GM19395 (cell line): ENCODE measurements at regions not wholly inside any gene's neighbourhood (a gene's known extent, or its start where the extent isn't known, plus 50 kb on each side); places are given as distances from the start of the nearest gene placed in this dataset.

ENCODE experiments used
- ATAC-seq: cut with Tn5 transposase; IDR thresholded peaks from one replicate; pipeline ENCODE4 v1.9.1; 2021; ENCODE audit warnings: mild to moderate bottlenecking, moderate library complexity; ENCODE audit not compliant: unreplicated experiment

DNA sequence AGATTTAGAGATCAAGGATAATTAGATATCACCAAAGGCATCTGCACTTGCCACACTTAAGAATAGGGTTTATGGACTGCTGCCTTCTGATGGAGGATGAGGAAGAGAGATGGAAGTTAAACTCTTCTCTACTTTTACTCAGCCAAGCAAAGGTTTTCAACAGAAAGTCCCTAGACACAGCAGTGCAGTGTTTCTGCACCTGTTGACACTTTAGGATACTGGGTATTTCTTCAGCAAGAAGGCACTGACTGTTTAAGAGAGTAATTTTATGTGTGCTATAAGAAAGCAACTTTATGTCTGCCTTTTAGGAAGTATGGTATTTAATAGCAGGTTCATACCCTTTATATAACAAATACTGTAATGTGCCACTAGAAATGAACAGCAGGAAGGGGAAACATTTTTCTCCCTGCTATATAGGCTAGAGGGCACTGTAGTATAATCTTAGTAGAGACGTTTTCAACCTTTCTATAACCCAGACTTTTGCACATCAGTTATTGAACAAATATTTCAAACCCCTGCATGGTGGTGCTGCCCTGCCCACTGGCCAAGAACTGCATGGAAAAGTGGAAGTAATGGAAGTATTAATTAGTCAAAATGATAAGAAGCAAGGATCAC lies 225.0 kb upstream of the GRIP1 start:
- no peak for ATAC-seq

DNA sequence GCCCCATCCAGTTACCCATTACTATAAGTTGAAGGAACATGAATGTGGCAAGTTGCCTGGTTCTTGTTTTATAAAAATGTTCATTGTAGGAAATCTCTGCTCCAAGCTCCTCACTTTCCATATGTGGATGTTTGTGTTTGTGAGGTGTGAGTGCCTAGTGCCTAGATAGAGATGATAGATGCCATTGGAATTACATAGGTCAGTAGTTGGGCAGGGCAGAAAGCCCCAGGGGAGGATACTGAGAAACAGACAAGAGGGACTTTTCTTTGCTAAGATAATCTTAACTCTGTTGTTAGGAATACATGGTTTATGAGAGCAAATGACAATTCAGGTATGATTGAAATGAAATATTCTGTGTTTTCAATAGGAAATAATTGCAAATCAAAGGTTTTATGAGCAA lies 226.3 kb upstream of the GRIP1 start:
- ATAC-seq = no peak

DNA sequence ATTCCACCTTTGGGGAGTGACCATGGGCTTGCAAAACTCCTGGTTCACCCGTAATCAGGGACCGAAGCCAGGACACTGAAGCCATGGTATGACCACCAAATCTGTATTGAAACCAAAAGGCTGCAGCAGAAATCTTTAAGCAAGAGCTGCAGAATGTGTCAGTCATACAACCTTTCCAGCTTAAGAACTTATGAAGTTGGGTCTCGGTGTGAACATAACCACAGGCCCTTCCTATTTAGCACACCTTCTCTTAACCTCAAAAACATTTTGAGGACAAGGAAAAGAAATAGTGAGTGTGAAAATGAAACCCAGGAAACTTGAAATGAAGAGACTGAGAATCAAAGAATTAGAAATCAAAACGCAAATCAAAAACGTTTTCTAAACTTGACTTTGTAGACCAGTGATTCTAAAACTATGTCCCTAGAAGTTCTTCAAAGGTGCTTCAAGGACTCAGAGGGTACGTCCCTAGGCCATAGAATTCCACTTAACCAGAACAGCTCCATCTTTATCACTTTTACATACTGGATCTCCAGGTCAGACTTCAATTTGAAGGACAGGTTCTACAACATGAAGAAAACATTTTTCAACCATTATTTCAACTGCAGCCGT lies 231.6 kb upstream of the GRIP1 start:
- ATAC-seq = no peak

DNA sequence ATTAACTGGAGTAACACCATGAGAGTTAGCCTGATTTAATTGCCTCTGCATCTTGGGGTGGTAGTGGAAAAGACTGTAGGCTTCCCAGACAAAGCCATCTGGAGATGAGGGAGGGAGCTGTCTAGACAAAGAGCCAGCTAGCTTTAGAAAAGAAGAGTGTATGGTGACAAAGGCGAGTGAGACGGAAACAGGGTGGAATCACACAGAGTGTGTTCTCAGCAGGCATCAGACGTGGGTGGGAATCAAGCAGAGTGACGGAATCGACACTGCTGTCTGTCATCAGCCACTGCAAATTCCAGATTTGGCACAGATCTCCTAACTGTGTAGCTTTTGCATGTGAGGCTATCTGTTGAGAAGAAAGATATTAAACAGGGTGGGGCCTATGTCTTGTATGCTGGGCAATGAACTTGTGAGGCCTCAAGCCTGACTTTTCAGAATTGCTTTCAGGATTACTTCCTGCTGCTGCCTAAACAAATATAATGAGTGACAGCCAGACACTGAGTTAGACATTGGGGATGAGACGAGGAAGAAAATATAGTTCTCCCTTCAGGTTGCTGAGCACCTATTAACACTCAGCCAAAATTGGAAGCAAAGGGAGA lies 236.5 kb upstream of the GRIP1 start:
- no peak for ATAC-seq

DNA sequence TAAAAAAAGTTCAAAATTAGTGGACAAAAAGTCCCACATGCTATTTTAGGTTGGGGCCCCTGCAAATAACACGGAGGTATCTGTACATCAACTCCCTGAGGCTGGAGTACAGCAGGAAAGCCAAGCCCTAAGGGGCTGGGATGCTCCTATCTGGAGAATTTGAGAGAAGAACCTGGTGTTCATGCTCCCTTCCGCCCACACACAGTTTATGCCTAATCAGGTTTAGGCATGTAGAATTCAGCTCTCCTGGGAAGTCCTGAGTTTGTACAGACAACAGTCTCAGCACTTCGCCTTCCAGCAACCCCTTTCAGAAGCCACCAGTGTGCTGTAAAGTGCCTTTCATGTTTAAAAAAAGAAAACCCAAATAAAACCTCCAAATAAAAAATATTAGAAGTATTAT lies 237.3 kb upstream of the GRIP1 start:
- ATAC-seq = no peak

DNA sequence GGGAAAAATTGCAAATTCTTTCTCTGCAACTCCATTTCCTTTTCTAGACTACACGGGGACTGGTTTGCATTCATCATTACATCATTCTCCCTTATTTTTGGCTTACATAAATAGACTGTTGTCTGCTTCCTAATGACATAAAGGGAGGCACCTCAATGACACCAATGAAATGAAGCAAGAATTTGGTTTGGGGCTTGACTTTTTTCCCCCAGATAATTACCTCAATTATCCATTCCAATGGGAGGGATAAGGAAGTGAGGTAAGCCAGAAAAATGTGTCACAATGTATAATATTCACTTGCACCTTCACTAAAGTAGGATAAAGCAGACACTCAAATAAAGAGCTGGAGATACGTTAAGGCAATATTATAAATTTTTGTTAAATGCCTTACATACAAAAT lies 240.6 kb upstream of the GRIP1 start:
- no peak for ATAC-seq

DNA sequence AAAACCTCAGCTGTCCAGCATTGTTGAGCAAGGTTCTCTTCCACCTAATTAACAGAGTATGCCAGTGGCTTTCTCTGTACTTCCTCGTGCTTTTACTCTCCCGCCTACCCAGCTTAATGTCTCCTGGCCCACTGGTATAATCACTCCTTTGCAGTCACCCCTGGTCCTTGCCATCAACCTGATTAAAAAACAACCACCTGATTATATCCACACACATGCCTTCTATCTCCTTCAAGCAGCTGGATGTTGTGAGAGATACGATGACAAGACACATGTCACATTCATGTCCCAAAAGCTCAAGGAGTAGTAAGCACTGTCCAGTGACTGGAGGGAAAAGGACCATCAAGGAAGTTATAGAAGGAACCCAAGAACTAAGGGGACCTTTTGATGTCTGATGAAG lies 241.3 kb upstream of the GRIP1 start:
- ATAC-seq = no peak

DNA sequence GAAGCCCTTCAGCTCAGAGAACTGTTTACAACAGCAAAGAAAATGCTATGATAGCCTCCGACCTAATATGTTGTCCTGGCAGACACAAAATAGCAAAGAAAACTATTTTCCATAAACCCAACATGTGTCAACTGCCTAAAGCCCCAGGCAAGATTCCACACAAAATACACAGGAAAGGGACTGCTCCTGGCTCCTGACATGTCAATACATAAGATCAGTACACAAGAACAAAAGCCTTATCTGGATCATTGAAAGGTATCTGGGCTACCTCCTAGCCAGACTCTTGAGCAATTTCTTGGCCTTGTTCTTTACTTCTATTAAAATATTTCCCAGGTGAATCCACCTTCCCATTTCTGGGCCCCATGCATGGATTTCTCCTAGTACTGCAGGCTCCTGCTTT lies 242.3 kb upstream of the GRIP1 start:
- no peak for ATAC-seq

DNA sequence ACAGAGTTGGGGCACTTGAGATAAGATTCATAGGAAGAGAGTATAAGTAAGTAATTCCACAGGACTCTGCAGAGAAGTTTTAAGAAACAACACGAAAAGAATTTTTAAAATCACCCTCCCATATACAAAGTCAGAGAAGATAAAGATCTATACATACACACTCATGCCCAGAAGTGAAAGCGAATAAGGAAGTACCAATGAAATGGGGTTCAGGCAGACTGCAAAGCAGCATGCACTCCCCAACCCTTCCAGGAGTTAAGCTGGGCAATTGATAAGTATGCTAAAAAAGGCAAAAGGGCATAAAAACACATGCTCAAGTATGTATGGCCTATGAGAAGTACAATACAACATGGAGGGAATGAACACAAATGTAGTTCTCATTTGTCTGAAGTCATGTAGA lies 246.2 kb upstream of the GRIP1 start:
- no peak for ATAC-seq

DNA sequence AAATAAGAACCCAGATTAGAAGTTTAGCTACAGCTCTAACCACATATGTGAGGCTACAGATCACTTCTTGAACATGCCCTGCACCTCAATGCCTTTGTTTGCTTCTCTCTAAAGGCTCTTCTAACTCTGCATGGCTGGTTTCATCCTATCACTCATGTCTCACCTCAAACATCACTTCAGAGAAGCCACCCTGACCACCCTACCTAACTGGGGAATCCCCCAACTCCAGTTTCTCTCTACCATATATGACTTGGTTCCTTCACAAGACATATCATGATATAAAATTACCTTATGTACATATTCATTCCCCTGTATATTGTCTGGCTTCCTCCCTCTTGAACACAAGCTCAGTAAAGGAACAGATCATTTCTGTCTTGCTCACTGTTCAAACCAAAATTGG lies 250.2 kb upstream of the GRIP1 start:
- ATAC-seq = no peak

DNA sequence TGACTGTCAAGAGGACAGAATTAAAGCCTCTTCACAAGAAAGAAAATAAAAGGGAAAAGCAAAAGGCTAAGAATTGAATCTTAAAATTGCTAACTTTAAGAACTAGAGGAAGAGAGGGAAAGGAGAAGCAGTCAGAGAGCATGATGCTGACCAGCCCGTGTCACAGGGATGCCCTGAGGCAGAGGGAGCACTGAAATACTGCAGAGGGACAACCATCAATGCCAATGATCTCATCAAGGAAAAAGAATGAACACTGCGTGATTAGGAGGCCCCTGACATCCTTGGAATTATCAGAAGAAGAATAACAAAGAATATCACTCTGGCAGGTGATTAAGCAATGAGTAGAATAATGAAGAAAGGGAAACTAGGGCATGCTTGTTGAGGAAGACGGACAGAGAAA lies 252.2 kb upstream of the GRIP1 start:
- no peak for ATAC-seq

DNA sequence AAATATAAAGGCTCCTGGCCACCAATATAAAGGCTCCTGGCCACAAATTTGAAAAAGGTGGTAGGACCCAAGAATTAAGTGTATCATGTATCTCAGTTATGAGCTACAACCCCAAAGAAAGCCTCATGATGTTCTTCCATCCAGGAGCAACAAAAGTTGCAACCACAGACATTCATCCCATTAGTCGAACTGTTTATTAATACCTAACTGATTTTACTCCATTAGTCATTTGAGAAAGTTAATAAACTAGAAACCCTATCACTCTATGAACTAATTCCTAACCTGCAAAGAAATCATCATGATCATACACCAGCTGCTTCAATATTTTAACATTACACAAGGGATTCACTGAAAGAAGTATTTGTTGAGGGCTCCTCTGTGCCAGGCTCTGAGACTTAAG lies 253.2 kb upstream of the GRIP1 start:
- ATAC-seq = no peak

DNA sequence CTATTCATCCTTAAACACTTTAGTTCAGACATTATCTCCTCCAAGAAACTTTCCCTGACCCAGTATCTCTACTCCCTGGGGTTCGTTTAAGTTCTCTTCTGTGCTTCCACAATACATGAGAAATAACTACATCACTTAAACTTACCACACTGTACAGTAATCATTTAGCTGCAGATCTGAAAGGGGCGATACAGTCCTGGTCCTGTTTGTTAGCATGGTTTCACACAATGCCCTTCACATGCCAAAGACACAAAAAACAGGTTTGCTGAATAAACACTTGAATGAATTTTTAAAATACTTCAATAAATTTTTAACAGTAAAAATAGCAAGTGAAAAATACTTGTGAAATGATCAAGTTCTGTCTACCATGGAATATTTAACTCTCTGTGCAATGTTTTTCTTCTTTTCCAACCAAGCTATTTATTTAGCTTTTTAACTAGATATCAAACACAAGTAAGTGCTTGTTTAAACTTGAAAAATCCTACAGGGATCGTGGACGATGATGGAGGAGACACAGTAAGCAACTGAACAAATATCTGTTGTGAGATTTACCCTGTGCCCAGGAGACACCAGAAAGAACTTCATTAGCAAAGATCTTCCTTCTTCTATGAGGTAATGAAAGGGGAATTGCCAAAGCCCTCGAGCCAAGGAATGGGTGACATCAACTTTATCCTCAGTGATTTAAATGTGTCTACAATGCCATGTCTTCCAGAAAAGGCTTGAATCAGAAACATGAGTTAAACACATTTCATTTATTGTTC lies 255.6 kb upstream of the GRIP1 start:
- no peak for ATAC-seq

DNA sequence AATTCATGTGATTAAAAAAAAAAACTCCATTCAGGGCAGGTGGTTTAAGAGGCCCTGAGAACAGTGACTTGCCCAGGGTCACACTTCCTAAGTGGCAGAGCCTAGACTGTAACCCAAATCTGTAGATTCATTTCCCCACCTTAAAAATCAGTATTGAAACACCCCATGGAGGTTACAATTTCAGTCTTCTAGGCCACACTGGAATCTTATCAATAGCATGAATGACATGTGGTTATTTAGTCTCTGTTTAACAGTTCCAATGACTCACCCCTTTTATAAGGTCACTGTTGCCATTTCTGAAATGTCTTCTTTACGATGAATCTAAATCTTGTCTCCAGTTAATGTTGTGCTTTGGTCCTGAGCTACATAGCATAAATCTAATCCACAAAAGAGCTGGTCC lies 262.3 kb upstream of the GRIP1 start:
- no peak for ATAC-seq

DNA sequence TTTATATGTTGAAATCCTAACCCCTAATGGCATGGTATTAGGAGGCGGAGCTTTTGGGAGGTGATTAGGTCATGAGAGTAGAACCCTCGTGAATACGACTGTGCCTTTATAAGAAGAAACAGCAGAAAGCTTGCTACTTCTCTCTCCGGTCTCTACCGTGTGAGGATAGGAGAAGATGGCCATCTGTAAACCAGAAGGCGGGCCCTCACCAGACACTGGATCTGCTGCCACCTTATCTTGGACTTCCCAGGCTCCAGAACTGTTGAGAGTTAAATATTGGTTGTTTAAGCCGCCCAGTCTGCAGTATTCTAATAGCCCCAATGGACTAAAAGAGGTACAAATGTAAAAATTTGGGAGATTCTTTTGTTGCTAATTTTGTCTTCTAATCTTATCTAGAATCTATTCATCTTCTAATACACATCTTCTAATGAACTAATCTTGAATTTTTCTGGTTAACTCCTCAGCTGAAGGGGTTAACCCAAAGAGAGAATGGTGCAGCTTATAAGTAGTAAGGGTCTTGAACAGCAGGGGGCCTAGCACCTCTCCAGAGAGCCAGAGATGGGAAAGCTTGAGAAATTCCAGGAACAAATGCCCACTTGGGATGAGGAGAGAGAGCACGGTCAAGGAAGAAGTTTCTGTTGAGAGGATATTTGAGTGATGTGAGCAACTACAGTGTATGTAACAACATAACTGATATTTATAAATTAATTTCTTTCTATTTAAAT lies 264.0 kb upstream of the GRIP1 start:
- no peak for ATAC-seq

DNA sequence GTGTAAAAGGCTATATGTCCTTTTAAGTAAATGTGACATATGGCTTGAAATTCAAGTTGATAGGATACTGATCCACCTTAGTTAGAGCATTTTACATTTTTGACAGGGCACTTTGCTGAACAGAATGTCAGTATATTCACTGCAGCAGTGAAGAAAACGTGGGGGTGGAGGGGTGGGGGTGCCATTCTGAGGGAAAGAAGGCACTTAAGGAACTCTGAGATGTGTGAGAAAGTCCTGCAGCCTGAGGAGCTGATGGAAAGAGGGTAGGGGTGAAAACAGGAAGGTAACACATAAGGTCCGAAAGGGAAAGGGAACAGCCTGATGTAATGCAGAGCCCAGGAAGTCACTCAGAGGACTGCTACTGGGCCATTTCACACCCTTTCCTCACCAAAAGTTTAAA lies 265.5 kb upstream of the GRIP1 start:
- ATAC-seq = no peak

DNA sequence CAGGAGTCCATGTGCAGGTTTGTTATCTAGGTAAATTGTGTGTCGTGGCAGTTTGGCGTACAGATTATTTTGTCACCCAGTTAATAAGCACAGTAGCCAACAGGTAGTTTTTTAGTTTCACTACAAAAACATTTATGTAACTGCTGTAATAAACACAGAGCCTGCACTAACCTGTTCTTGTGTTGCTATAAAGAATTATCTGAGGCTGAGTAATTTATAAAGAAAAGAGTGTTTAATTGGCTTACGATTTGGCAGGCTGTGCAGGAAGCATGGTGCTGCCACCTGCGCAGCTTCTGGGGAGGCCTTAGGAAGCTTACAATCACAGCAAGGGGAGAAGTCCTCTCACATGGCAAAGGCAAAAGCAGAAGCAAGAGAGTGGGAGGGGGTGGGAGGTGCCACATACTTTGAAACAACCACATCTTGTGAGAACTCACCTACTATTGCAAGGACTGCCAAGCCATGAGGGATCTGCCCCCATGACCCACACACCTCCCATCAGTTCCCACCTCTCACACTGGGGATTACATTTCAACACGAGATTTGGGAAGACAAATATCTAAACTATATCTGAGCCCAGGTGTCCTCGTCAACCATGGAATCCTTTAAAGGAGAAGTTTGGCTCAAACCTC lies 266.4 kb upstream of the GRIP1 start:
- ATAC-seq = no peak

DNA sequence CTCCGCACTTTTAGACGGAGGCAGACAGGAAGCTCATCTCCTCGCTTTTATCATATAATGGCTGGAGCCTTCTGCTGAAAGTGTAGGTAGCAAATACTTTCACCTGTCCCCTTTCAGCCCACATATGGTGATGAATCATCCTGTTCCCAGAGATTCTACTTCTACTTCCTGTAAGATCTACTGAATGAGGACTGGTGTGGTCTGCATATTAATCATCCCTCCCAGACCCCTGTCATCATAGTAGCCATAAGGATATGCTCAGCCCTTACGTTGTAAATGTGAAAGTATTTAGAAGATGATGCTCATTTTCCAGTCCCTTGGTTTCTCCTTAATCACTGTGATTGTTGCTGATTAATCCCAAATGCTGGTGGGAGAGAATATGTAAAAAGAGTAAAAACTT lies 268.2 kb upstream of the GRIP1 start:
- no peak for ATAC-seq

DNA sequence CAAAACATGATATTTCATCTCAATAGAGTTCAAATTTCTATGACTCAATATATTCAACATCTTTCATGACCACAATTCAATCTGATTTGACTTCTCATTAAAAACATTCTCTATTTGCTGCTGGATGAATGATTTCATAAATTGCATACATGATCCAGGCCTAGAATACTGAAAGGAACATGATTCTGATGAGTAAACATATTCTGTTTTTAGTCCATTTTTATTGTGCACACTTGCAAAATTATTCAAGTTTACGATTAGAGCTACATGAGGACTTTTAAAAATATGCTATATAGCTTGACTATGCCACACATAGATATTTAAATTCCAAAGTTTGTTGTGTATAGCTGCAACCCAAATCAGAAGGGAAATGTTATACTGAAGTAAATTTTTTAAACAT lies 273.8 kb upstream of the GRIP1 start:
- no peak for ATAC-seq

DNA sequence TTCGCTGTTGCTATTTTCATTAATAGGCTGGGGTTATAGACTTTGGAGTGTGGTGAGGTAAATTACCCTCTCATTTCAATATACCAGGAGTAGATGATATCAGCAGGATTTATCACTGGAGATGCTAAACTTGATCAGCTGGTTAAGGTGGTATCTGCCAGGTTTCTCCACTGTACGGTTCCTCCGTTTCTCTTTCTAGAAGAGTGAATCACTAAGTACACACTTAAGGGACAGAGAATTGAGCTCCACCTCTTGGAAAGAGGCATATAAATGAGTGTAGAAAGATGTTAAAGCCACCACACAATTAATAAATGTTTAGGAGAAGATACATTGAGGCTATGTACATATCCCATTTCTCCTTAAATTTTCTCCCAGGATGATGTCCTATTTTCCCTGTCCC lies 277.4 kb upstream of the GRIP1 start:
- no peak for ATAC-seq

DNA sequence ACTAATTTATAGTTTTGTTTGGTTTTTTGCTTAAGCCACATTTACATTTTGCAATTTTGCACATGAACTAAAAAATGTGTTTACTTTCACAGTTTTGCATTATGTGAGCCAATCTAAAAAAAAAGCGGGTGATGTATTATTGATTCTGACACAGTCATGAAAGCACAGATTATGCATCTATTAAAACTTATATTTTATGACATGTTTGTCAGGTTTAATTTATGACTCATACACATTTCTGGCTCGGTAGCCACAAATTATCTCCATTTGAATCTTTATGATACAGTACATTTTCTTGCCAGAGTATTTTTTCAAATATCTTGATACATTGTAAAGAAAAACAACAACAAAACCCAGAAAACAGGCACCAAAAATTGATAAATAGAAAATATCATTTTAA lies 280.4 kb upstream of the GRIP1 start:
- no peak for ATAC-seq
